ENCODE measurements at regions not wholly inside any gene's neighbourhood (a gene's known extent, or its start where the extent isn't known, plus 50 kb on each side); places are given as distances from the start of the nearest gene placed in this dataset.

DNA sequence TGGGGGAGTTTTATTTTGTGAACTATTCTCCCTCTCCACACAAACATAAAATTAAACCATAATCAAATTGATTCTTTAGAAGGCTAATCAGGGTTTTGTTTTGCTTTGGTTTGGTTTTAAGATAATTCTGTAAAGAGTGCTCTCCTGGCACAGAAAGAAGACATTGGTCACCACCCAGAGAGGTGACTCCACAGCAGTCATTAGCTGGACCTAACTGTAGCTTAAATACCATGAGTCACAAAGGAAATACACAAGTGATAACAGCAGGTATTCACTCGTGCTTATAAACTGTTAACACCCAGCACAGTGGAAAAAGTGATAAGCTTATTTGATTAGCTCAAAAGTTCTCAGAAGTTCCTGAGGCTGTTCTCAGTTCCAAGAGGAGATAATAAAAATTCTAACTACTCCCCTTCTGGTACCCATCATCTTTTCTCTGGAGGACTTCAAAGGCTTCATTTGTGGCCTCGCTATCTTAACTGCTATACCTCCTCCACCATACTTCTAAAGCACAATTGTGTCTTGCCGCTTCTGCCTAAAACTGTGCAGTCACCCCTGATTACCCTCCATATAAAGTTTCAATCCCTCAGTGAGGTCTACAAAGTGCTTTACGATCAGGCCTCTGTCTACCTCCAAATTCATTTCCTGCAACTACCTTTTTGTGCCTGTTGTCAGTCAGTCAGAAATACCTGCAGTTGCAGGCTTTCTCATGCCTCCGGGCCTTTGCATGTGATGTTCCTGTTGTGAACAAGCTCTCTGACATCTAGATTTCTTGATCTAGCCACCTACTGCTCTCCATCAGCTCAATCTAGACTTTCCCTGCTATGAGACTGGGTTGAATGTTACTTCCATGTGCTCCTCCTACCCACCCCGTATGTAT, 201.1 kb downstream of the SAMD5 start:
- TF ChIP-seq, protein P1, sequence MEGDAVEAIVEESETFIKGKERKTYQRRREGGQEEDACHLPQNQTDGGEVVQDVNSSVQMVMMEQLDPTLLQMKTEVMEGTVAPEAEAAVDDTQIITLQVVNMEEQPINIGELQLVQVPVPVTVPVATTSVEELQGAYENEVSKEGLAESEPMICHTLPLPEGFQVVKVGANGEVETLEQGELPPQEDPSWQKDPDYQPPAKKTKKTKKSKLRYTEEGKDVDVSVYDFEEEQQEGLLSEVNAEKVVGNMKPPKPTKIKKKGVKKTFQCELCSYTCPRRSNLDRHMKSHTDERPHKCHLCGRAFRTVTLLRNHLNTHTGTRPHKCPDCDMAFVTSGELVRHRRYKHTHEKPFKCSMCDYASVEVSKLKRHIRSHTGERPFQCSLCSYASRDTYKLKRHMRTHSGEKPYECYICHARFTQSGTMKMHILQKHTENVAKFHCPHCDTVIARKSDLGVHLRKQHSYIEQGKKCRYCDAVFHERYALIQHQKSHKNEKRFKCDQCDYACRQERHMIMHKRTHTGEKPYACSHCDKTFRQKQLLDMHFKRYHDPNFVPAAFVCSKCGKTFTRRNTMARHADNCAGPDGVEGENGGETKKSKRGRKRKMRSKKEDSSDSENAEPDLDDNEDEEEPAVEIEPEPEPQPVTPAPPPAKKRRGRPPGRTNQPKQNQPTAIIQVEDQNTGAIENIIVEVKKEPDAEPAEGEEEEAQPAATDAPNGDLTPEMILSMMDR (IDR thresholded peaks at IDR 0.05) = no peak
- no peak for TF ChIP-seq EP300 (IDR thresholded peaks at IDR 0.05)

Measured in tibial nerve (tissue), 4 donors.